ENCODE measurements at regions not wholly inside any gene's neighbourhood (a gene's known extent, or its start where the extent isn't known, plus 50 kb on each side); places are given as distances from the start of the nearest gene placed in this dataset.

DNA sequence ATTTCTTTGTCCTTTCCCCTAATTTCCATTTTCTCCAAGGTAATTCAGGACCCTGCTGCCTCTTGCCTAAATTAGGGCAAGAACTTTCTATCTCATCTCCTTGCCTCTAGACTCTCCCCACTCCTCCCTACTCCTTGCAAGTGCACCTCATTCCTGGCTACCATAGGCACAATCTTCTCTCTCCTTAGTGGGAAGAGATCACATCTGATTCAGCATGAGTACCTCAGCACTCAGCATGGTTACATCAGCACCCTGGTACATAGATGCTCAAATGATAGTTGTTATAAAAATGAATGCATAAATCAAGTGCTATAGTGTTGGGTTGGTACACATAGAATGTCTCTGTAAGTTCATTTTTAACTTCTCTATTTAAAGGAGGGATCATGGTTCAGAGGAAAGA lies 313.4 kb upstream of the RASGRP1 start:
- H3K27ac ChIP-seq (ENCODE audit: low read length): no peak overlapping the region
- POLR2A ChIA-PET: no interaction called here
- intact Hi-C loops (cut with micrococcal nuclease; ENCODE audit: unreplicated experiment) (no loop called here), in situ Hi-C loops (cut with HindIII; ENCODE audit: low pct_unique_long_range_greater_than_20kb, low sequenced_read_pairs) (no loop called here)
- no peaks in the 10 kb centered on the region for H3K9me3 ChIP-seq (ENCODE audit: control insufficient read depth, insufficient read depth, low read depth, low read length)
- peaks cover 4% of the 10 kb centered on the region; the same call in 1 of the 2 replicates for H3K4me1 ChIP-seq (ENCODE audit: control insufficient read depth, insufficient read depth, low read length)
- no TSS peak for BruUV-seq (replicated peaks)
- H3K4me3 ChIP-seq (ENCODE audit: low read depth in 2 of 2, low read length in 2 of 2): no peak overlapping the region
- TF ChIP-seq TCF7L2 (IDR thresholded peaks at IDR 0.05; ENCODE audit: low read depth, low read length) (no peak), SIN3A (IDR thresholded peaks at IDR 0.05; ENCODE audit: borderline replicate concordance, insufficient read depth, low read depth, low read length) (no peak), POLR2AphosphoS5 (IDR thresholded peaks at IDR 0.05; ENCODE audit: low read depth, low read length) (no peak)
- TF ChIP-seq, protein P1, sequence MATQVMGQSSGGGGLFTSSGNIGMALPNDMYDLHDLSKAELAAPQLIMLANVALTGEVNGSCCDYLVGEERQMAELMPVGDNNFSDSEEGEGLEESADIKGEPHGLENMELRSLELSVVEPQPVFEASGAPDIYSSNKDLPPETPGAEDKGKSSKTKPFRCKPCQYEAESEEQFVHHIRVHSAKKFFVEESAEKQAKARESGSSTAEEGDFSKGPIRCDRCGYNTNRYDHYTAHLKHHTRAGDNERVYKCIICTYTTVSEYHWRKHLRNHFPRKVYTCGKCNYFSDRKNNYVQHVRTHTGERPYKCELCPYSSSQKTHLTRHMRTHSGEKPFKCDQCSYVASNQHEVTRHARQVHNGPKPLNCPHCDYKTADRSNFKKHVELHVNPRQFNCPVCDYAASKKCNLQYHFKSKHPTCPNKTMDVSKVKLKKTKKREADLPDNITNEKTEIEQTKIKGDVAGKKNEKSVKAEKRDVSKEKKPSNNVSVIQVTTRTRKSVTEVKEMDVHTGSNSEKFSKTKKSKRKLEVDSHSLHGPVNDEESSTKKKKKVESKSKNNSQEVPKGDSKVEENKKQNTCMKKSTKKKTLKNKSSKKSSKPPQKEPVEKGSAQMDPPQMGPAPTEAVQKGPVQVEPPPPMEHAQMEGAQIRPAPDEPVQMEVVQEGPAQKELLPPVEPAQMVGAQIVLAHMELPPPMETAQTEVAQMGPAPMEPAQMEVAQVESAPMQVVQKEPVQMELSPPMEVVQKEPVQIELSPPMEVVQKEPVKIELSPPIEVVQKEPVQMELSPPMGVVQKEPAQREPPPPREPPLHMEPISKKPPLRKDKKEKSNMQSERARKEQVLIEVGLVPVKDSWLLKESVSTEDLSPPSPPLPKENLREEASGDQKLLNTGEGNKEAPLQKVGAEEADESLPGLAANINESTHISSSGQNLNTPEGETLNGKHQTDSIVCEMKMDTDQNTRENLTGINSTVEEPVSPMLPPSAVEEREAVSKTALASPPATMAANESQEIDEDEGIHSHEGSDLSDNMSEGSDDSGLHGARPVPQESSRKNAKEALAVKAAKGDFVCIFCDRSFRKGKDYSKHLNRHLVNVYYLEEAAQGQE (IDR thresholded peaks at IDR 0.05; ENCODE audit: insufficient read depth in 1 of 2, low read depth in 2 of 2, low read length in 1 of 2): no peak
- TF ChIP-seq, protein P2, sequence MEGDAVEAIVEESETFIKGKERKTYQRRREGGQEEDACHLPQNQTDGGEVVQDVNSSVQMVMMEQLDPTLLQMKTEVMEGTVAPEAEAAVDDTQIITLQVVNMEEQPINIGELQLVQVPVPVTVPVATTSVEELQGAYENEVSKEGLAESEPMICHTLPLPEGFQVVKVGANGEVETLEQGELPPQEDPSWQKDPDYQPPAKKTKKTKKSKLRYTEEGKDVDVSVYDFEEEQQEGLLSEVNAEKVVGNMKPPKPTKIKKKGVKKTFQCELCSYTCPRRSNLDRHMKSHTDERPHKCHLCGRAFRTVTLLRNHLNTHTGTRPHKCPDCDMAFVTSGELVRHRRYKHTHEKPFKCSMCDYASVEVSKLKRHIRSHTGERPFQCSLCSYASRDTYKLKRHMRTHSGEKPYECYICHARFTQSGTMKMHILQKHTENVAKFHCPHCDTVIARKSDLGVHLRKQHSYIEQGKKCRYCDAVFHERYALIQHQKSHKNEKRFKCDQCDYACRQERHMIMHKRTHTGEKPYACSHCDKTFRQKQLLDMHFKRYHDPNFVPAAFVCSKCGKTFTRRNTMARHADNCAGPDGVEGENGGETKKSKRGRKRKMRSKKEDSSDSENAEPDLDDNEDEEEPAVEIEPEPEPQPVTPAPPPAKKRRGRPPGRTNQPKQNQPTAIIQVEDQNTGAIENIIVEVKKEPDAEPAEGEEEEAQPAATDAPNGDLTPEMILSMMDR (IDR thresholded peaks at IDR 0.05): no peak
- no peak for DNase-seq (ENCODE audit: low read depth, low spot score)
- H3K27me3 ChIP-seq (ENCODE audit: control insufficient read depth, insufficient read depth, low read length): no peaks in the 10 kb centered on the region
- no peak for ATAC-seq
- no peaks in the 10 kb centered on the region for H3K36me3 ChIP-seq (ENCODE audit: control insufficient read depth, insufficient read depth, low read length)
- CTCF ChIA-PET: no interaction called here

DNA sequence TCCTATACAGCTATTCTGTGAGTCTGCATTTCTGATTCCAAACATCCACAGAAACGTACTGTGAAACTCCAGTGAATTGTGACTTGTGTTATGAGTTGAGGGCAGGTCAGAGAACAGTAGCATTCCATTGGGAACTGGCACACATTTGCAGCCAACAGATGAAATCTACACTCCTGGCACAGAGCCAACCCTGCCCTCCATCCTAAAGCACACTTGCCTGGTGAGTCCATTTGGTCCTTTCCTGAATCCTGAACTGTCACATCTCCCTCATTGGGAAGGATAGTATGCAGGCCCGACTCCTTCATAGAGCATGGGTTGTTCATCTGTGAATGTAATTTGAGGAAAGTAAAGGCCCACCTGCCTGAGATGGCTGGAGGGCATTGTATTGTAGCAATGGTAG lies 314.3 kb upstream of the RASGRP1 start:
- BruUV-seq (replicated peaks): no TSS peak
- Histone ChIP-seq H3K27ac (ENCODE audit: low read length) (no peak overlapping the region), H3K36me3 (ENCODE audit: control insufficient read depth, insufficient read depth, low read length) (no peaks in the 10 kb centered on the region), H3K9me3 (ENCODE audit: control insufficient read depth, insufficient read depth, low read depth, low read length) (no peaks in the 10 kb centered on the region), H3K4me1 (ENCODE audit: control insufficient read depth, insufficient read depth, low read length) (peaks cover 4% of the 10 kb centered on the region; the same call in 1 of the 2 replicates), H3K4me3 (ENCODE audit: low read depth in 2 of 2, low read length in 2 of 2) (no peak overlapping the region), H3K27me3 (ENCODE audit: control insufficient read depth, insufficient read depth, low read length) (no peaks in the 10 kb centered on the region)
- DNase-seq (ENCODE audit: low read depth, low spot score) (no peak), ATAC-seq (no peak)
- intact Hi-C loops (cut with micrococcal nuclease; ENCODE audit: unreplicated experiment): no loop called here
- ChIA-PET POLR2A (no interaction called here), CTCF (no interaction called here)
- in situ Hi-C loops (cut with HindIII; ENCODE audit: low pct_unique_long_range_greater_than_20kb, low sequenced_read_pairs): no loop called here
- no peak for TF ChIP-seq SIN3A (IDR thresholded peaks at IDR 0.05; ENCODE audit: borderline replicate concordance, insufficient read depth, low read depth, low read length)
- no peak for TF ChIP-seq POLR2AphosphoS5 (IDR thresholded peaks at IDR 0.05; ENCODE audit: low read depth, low read length)
- TF ChIP-seq, protein P2 (IDR thresholded peaks at IDR 0.05): no peak
- TF ChIP-seq TCF7L2 (IDR thresholded peaks at IDR 0.05; ENCODE audit: low read depth, low read length): no peak
- TF ChIP-seq, protein P1 (IDR thresholded peaks at IDR 0.05; ENCODE audit: insufficient read depth in 1 of 2, low read depth in 2 of 2, low read length in 1 of 2): no peak

Measured in Panc1 (cell line).